Right lobe of liver (tissue), 4 donors: ENCODE measurements at regions not wholly inside any gene's neighbourhood (a gene's known extent, or its start where the extent isn't known, plus 50 kb on each side); places are given as distances from the start of the nearest gene placed in this dataset.

Source experiments
- CTCF ChIP-seq, 4 donors: fragments of 200-600 bp in 3 of 4; fragments of 450-650 bp in 1 of 4; IDR thresholded peaks; one replicate each; pipeline versions ENCODE4 v1.5.1 to v1.8.0; 2016 to 2022; ENCODE audit warnings: antibody characterized with exemption in 4 of 4, mild to moderate bottlenecking in 2 of 4
- POLR2A ChIP-seq: fragments of 450-650 bp; IDR thresholded peaks from one replicate; pipeline ENCODE4 v1.6.1; 2017; ENCODE audit warnings: antibody characterized with exemption, mild to moderate bottlenecking
- donor health status: DM: no; HTN: no; CAD: no.
- donor health status: DM: no; HTN: no; CAD: no.
- donor health status: DM: no; HTN: yes; CAD: no.

GRCh38 chrX:16305187-16305586, 137.9 kb downstream of the MAGEB17 start:
- TF ChIP-seq CTCF (IDR thresholded peaks at IDR 0.05) = no peak
- TF ChIP-seq POLR2A = no peak
